Right cardiac atrium (tissue), 5 donors: ENCODE measurements at regions not wholly inside any gene's neighbourhood (a gene's known extent, or its start where the extent isn't known, plus 50 kb on each side); places are given as distances from the start of the nearest gene placed in this dataset.

Source experiments
- ATAC-seq, 2 donors: fragments of 200-7000 bp; cut with Tn5 transposase; one replicate each; pipeline versions ENCODE4 v1.8.0 to v1.9.1; 2020; ENCODE audit warnings: moderate library complexity in 2 of 2, mild to moderate bottlenecking in 1 of 2
- DNase-seq, 3 donors: peaks; one replicate each; pipeline ENCODE4 v3.0.0-alpha.2; 2020
- H3K27ac ChIP-seq: one replicate; pipeline ENCODE4 v1.5.1; 2013; ENCODE audit warnings: mild to moderate bottlenecking, low read length, control low read depth, moderate library complexity
- H3K27me3 ChIP-seq: one replicate; pipeline ENCODE4 v1.6.1; 2013; ENCODE audit not compliant: control insufficient read depth, insufficient read depth
- H3K4me1 ChIP-seq: one replicate; pipeline ENCODE4 v1.6.1; 2013; ENCODE audit warnings: low read length; ENCODE audit not compliant: control insufficient read depth, insufficient read depth
- H3K4me3 ChIP-seq: one replicate; pipeline ENCODE4 v1.5.1; 2013; ENCODE audit warnings: low read length, control low read depth
- H3K9me3 ChIP-seq: one replicate; pipeline ENCODE4 v1.6.1; 2013; ENCODE audit warnings: low read length; ENCODE audit not compliant: control insufficient read depth
- WGBS: extraction: QIAGEN DNeasy Blood & Tissue Kit; methylation state at CpG from one replicate; pipeline ENCODE4 v1.1.7; 2013; 5-methylcytosine and 5-hydroxymethylcytosine counted together
- intact Hi-C, 4 donors: fragments of 100-400 bp; cut with DNase I; formaldehyde crosslinking; loops; one replicate each; pipeline versions ENCODE4 v1.11.0 to v1.14.0; 2022 to 2023
- donor health status: healthy with polysubstance abuse.
- donor health status: DM: no; HTN: yes; CAD: no.
- donor health status: DM: no; HTN: no; CAD: no.
- donor health status: DM: no; HTN: yes; CAD: no; lungs with severe emphysema.
- donor health status: DM: yes; HTN: yes; CAD: no.

GRCh38 chr17:77386502-77387192 lies 245.9 kb downstream of the SEC14L1 start:
- intact Hi-C loops, result no loop called here
- H3K27ac ChIP-seq, result peak overlapping the region; percentile 28
- H3K27me3 ChIP-seq, result no peaks in the 10 kb centered on the region
- peak in 1 of 3 donors; percentile 33 for DNase-seq
- H3K9me3 ChIP-seq, result no peaks in the 10 kb centered on the region
- H3K4me1 ChIP-seq, result peaks cover 62% of the 10 kb centered on the region
- H3K4me3 ChIP-seq, result no peak overlapping the region
- 84% methylated on average over 8 of the region's 8 CpGs for WGBS
- no peak for ATAC-seq

- Histone ChIP-seq H3K4me3 (no peak overlapping the region), H3K9me3 (no peaks in the 10 kb centered on the region), H3K27ac (peak overlapping the region; percentile 40), H3K4me1 (peaks cover 67% of the 10 kb centered on the region), H3K27me3 (no peaks in the 10 kb centered on the region)
- intact Hi-C loops, result no loop called here
- ATAC-seq (no peak), DNase-seq (peak in 1 of 3 donors; percentile 57)
- 55% methylated on average over 14 of the region's 14 CpGs for WGBS
Observed at GRCh38 chr17:77387891-77388290, 247.1 kb downstream of the SEC14L1 start.

DNA sequence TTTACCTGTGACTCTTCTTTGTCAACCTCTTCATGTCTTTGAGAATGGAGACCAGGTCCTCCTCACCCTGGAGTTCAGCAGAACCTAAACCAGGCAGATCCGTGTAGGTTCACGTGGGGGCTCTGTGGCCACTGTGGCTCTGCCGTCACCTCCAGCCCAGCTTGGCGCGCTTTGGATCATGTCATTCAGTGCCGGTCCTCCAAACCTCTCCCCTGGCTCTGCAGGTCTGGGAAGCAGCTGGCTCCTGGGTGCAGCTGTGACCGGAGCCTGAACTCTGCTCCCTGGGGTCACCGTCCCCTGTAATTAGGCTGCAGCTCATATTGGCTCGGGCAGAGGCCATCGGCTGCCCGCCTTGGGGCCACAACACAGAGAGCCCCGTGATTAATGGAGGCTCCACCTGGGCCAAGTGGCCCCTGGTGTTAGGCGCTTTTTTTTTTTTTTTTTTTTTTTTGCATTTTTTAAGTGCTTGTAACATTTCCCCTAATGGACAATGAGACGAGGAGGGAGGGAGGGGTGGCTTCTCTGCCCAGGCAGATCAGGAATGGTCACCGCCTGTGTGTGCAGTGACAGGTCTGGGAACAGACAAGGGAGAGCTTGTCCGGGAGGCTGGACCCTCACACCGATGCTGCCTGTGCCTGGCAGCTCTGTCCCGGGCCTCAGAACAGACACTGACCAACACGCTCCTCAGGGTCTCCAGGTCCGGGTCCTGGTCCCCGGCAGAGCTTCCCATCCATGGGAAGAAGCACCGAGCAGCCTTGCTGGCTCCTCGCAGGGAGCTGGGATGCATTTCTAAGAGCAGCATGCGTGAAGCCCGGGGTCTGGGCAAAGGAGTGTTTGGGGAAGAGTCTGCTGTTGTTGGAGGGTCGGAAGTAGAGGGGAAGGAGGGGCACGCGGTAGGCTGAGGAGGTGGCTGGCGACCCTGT lies 247.9 kb downstream of the SEC14L1 start:
- peaks cover 65% of the 10 kb centered on the region for H3K4me1 ChIP-seq
- WGBS, result 38% methylated on average over 29 of the region's 29 CpGs
- no peaks in the 10 kb centered on the region for H3K9me3 ChIP-seq
- H3K27me3 ChIP-seq, result no peaks in the 10 kb centered on the region
- no peak overlapping the region for H3K4me3 ChIP-seq
- H3K27ac ChIP-seq, result peak overlapping the region; percentile 19
- intact Hi-C loops, result no loop called here
- DNase-seq (peak in 1 of 3 donors; percentile 76), ATAC-seq (no peak)

- DNase-seq (peak in 1 of 3 donors; percentile 27), ATAC-seq (no peak)
- Histone ChIP-seq H3K4me3 (no peak overlapping the region), H3K9me3 (no peaks in the 10 kb centered on the region), H3K27me3 (no peaks in the 10 kb centered on the region), H3K27ac (no peak overlapping the region), H3K4me1 (peaks cover 61% of the 10 kb centered on the region)
- intact Hi-C loops, result no loop called here
- WGBS, result 89% methylated on average over 12 of the region's 12 CpGs
Observed at GRCh38 chr17:77390870-77391269, 250.1 kb downstream of the SEC14L1 start.

GRCh38 chr17:77391668-77392375 lies 251.1 kb downstream of the SEC14L1 start:
- H3K27me3 ChIP-seq, result no peaks in the 10 kb centered on the region
- peaks cover 51% of the 10 kb centered on the region for H3K4me1 ChIP-seq
- no peaks in the 10 kb centered on the region for H3K9me3 ChIP-seq
- peak; percentile 79 to 83 (median 80) for DNase-seq
- WGBS, result 39% methylated on average over 7 of the region's 7 CpGs
- peak overlapping the region; percentile 84 for H3K27ac ChIP-seq
- H3K4me3 ChIP-seq, result no peak overlapping the region
- intact Hi-C loops, result no loop called here
- ATAC-seq, result peak; percentile 51 to 64

GRCh38 chr17:77392376-77393273 lies 251.9 kb downstream of the SEC14L1 start:
- ATAC-seq, result peak; percentile 66 to 69
- WGBS, result 28% methylated on average over 16 of the region's 16 CpGs
- Histone ChIP-seq H3K27ac (peak overlapping the region; percentile 84), H3K9me3 (no peaks in the 10 kb centered on the region), H3K4me1 (peaks cover 44% of the 10 kb centered on the region), H3K4me3 (no peak overlapping the region), H3K27me3 (no peaks in the 10 kb centered on the region)
- DNase-seq, result peak; percentile 64 to 88 (median 87)
- intact Hi-C loops, result no loop called here

DNA sequence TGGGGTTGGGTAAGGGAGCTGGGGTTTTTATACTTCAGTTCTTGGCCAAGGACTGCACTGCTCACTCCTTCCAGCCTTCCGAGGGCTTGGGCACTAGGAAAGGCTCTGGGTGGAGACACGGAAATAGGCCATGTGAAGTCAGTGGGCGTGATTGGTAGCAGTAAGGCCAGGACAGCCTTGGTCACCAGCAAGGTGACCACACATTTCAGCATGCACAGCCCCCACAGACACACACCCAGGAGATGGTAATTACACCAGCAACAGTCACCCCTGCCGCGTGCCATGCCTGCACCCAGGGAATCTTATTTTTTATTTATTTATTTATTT lies 252.5 kb downstream of the SEC14L1 start:
- Histone ChIP-seq H3K9me3 (no peaks in the 10 kb centered on the region), H3K4me1 (peaks cover 40% of the 10 kb centered on the region), H3K27ac (peak overlapping the region; percentile 49), H3K4me3 (no peak overlapping the region), H3K27me3 (no peaks in the 10 kb centered on the region)
- intact Hi-C loops, result no loop called here
- WGBS, result 71% methylated on average over 5 of the region's 5 CpGs
- ATAC-seq (peak; percentile 3 to 34), DNase-seq (peak in 1 of 3 donors; percentile 50)

GRCh38 chr17:77393867-77394539 lies 253.2 kb downstream of the SEC14L1 start:
- no peak overlapping the region for H3K4me3 ChIP-seq
- H3K27ac ChIP-seq, result peak overlapping the region; percentile 68
- ATAC-seq (no peak), DNase-seq (peak in 1 of 3 donors; percentile 58)
- 83% methylated on average over 10 of the region's 10 CpGs for WGBS
- intact Hi-C loops, result no loop called here
- H3K9me3 ChIP-seq, result no peaks in the 10 kb centered on the region
- no peaks in the 10 kb centered on the region for H3K27me3 ChIP-seq
- peaks cover 35% of the 10 kb centered on the region for H3K4me1 ChIP-seq

DNA sequence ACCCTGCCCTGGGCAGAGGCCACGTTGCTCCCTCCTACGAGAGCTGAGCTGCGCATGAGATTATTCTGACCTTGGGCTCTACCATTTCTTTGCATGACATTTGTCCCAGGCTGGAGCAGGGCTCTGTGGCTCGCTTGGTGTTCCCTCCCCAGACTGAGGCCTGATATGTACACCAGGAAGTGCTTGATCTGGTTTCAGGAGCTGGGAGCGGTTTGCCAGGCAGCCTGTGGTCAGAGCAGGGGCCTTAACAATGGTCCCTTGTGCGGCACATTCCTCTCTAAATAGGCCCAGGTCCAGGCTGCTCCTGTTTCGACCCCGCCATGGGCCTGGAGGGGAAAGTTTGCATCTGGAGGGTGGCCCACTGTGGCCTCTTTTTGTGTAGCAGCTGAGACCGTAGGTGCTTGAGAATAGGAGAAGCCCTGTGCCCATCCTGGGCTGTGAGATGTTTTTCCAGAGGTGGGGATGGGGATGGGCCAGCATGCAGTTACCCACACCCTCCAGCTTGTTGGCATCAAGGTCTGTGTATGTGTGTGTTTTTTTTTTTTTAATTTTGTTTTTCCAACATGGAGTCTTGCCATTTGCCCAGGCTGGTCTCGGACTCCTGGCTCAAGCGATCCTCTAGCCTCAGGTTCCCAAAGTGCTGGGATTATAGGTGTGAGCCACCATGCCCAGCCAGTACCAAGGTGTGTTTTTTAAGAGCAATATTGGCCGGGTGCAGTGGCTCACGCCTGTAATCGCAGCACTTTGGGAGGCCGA lies 253.9 kb downstream of the SEC14L1 start:
- H3K4me3 ChIP-seq, result no peak overlapping the region
- H3K9me3 ChIP-seq, result no peaks in the 10 kb centered on the region
- peak overlapping the region; percentile 68 for H3K27ac ChIP-seq
- DNase-seq (peak in 2 of 3 donors; percentile 66 to 82), ATAC-seq (peak; percentile 26 to 30)
- 62% methylated on average over 15 of the region's 15 CpGs for WGBS
- H3K4me1 ChIP-seq, result peaks cover 34% of the 10 kb centered on the region
- H3K27me3 ChIP-seq, result no peaks in the 10 kb centered on the region
- intact Hi-C loops, result no loop called here
